GM12878 (cell line): ENCODE measurements at regions not wholly inside any gene's neighbourhood (a gene's known extent, or its start where the extent isn't known, plus 50 kb on each side); places are given as distances from the start of the nearest gene placed in this dataset.

Source experiments
- ATAC-seq: fragments of 200-7000 bp; cut with Tn5 transposase; 3 replicates; pipeline ENCODE4 v1.9.1; 2020; ENCODE audit warnings: mild to moderate bottlenecking, moderate library complexity
- BruUV-seq: library from RNA; stranded (reverse); fragments of 400-500 nt; replicated peaks from 2 replicates; lab custom pipeline; 2021; lab: Mats Ljungman, UMichigan
- CTCF ChIA-PET: fragments of 300-600 bp; sonication (Branson Sonifier 250); formaldehyde crosslinking; extraction: SDS; loops from one replicate; lab custom pipeline; 2021; ENCODE audit warnings: inconsistent platforms; lab: Yijun Ruan, JAX
- POLR2A ChIA-PET: fragments of 350-600 bp; formaldehyde crosslinking; extraction: SDS; loops from one replicate; lab custom pipeline; 2021; ENCODE audit warnings: inconsistent platforms; lab: Charles Lee
- RAD21 ChIA-PET: fragments of 300-600 bp; sonication (Branson Sonifier 250); formaldehyde crosslinking; loops from one replicate; lab custom pipeline; 2023; ENCODE audit warnings: antibody characterized with exemption; ENCODE audit not compliant: unreplicated experiment; lab: Charles Lee
- SMC1A ChIA-PET: fragments of 300-600 bp; sonication (Branson Sonifier 250); formaldehyde crosslinking; loops from one replicate; lab custom pipeline; 2023; ENCODE audit not compliant: unreplicated experiment, uncharacterized antibody; lab: Charles Lee
- DNase-seq: peaks from one replicate; pipeline ENCODE4 v3.0.0-alpha.2; 2011; ENCODE audit warnings: low read depth, low spot score
- FAIRE-seq: peaks from 3 replicates; lab custom pipeline; 2011; peaks lifted over from hg19 to GRCh38; lab: Jason Lieb, UNC
- H2AFZ ChIP-seq: 2 replicates; pipeline ENCODE4 v1.6.0; 2011; ENCODE audit warnings: low read depth, low read length, control low read depth; ENCODE audit not compliant: control insufficient read depth
- H3K27ac ChIP-seq: 2 replicates; pipeline ENCODE4 v1.5.1; 2011; ENCODE audit warnings: control low read depth; ENCODE audit not compliant: control insufficient read depth, insufficient read depth
- H3K27me3 ChIP-seq, 2 experiments: replicated peaks in 1 of 2; 2 replicates each; pipeline versions ENCODE4 v1.6.0 to v1.6.1; 2011; ENCODE audit warnings: low read length in 1 of 2; ENCODE audit not compliant: control insufficient read depth in 2 of 2, insufficient read depth in 2 of 2
- H3K36me3 ChIP-seq, 2 experiments: 2 replicates each; pipeline ENCODE4 v1.5.1; 2011; ENCODE audit warnings: low read length in 1 of 2; ENCODE audit not compliant: control insufficient read depth in 2 of 2, insufficient read depth in 2 of 2
- H3K4me1 ChIP-seq: 2 replicates; pipeline ENCODE4 v1.6.1; 2011; ENCODE audit warnings: mild to moderate bottlenecking, low read length, moderate library complexity, mixed read lengths; ENCODE audit not compliant: control insufficient read depth, insufficient read depth
- H3K4me2 ChIP-seq: 2 replicates; pipeline ENCODE4 v1.6.0; 2011; ENCODE audit warnings: control low read depth; ENCODE audit not compliant: control insufficient read depth, insufficient read depth
- H3K4me3 ChIP-seq: fragments of 200-600 bp; sonication (generic); 2 replicates; pipeline ENCODE4 v1.5.1; 2016
- H3K79me2 ChIP-seq: 2 replicates; pipeline ENCODE4 v1.6.0; 2011; ENCODE audit warnings: low read length; ENCODE audit not compliant: control insufficient read depth, insufficient read depth
- H3K9ac ChIP-seq: 2 replicates; pipeline ENCODE4 v1.8.0; 2011; ENCODE audit warnings: low read length, control low read depth, mixed read lengths; ENCODE audit not compliant: control insufficient read depth, insufficient read depth
- H3K9me3 ChIP-seq: replicated peaks from 3 replicates; pipeline ENCODE4 v1.5.1; 2011; ENCODE audit warnings: mild to moderate bottlenecking, low read length; ENCODE audit not compliant: control insufficient read depth, insufficient read depth
- H4K20me1 ChIP-seq: 2 replicates; pipeline ENCODE4 v1.6.0; 2011; ENCODE audit not compliant: control insufficient read depth, insufficient read depth
- ATF7 ChIP-seq: fragments of 450-650 bp; IDR thresholded peaks from 2 replicates; pipeline ENCODE4 v1.6.1; 2016; ENCODE audit warnings: low read depth, mild to moderate bottlenecking
- CBX3 ChIP-seq: fragments of 200-600 bp; sonication (generic); IDR thresholded peaks from 2 replicates; pipeline ENCODE4 v1.6.1; 2016; ENCODE audit warnings: low read depth, borderline replicate concordance
- CREB1 ChIP-seq: IDR thresholded peaks from 2 replicates; pipeline ENCODE4 v1.6.1; 2012; ENCODE audit warnings: low read depth, mild to moderate bottlenecking, inconsistent platforms
- ETV6 ChIP-seq, 2 experiments: fragments of 450-650 bp in 1 of 2; IDR thresholded peaks in 1 of 2; conservative IDR thresholded peaks in 1 of 2; 2 replicates each; pipeline ENCODE4 v1.6.1; 2014; ENCODE audit warnings: antibody characterized with exemption in 1 of 2, borderline replicate concordance in 1 of 2, low read depth in 1 of 2, mild to moderate bottlenecking in 1 of 2, moderate library complexity in 1 of 2
- FOS ChIP-seq: IDR thresholded peaks from 3 replicates; pipeline ENCODE4 v1.6.1; 2011; ENCODE audit warnings: borderline replicate concordance; ENCODE audit not compliant: insufficient read length; ENCODE audit errors: extremely low read depth
- GATAD2B ChIP-seq: fragments of 450-650 bp; conservative IDR thresholded peaks from 2 replicates; pipeline ENCODE4 v1.6.1; 2017; ENCODE audit warnings: low read depth, mild to moderate bottlenecking, moderate library complexity
- KDM1A ChIP-seq: fragments of 200-600 bp; sonication (generic); IDR thresholded peaks from 2 replicates; pipeline ENCODE4 v1.6.1; 2016; ENCODE audit warnings: borderline replicate concordance
- KLF5 ChIP-seq: fragments of 450-650 bp; IDR thresholded peaks from 2 replicates; pipeline ENCODE4 v1.6.1; 2014; ENCODE audit warnings: mild to moderate bottlenecking; ENCODE audit not compliant: partially characterized antibody
- MTA2 ChIP-seq: fragments of 450-650 bp; IDR thresholded peaks from 2 replicates; pipeline ENCODE4 v1.6.1; 2016; ENCODE audit warnings: low read depth, mild to moderate bottlenecking, moderate library complexity
- NR2C1 ChIP-seq: fragments of 450-650 bp; IDR thresholded peaks from 2 replicates; pipeline ENCODE4 v1.6.1; 2017; ENCODE audit warnings: antibody characterized with exemption, mild to moderate bottlenecking, moderate library complexity
- PAX8 ChIP-seq: fragments of 450-650 bp; IDR thresholded peaks from 2 replicates; pipeline ENCODE4 v1.6.1; 2017; ENCODE audit warnings: mild to moderate bottlenecking, moderate library complexity
- RCOR1 ChIP-seq: conservative IDR thresholded peaks from 2 replicates; pipeline ENCODE4 v1.6.1; 2012; ENCODE audit warnings: low read depth, low read length, improper control_type of control experiment
- SPI1 ChIP-seq: IDR thresholded peaks from 2 replicates; pipeline ENCODE4 v1.6.1; 2011; ENCODE audit warnings: low read depth, mild to moderate bottlenecking, low read length, moderate library complexity, borderline replicate concordance; ENCODE audit not compliant: insufficient read depth
- YBX1 ChIP-seq: fragments of 450-650 bp; IDR thresholded peaks from 2 replicates; pipeline ENCODE4 v1.6.1; 2016; ENCODE audit warnings: antibody characterized with exemption
- ZSCAN29 ChIP-seq: fragments of 450-650 bp; IDR thresholded peaks from 2 replicates; pipeline ENCODE4 v1.6.1; 2017; ENCODE audit warnings: mild to moderate bottlenecking, moderate library complexity
- ZZZ3 ChIP-seq: IDR thresholded peaks from 2 replicates; pipeline ENCODE4 v1.6.1; 2011; ENCODE audit warnings: low read depth; ENCODE audit not compliant: control insufficient read depth, insufficient read length
- WGBS: methylation state at CpG from one replicate; pipeline ENCODE4 v1.1.6; 2016; ENCODE audit warnings: low lambda C conversion rate; ENCODE audit not compliant: insufficient replicate concordance, insufficient coverage; ENCODE audit errors: missing lambda C conversion rate; 5-methylcytosine and 5-hydroxymethylcytosine counted together
- in situ Hi-C: fragments of 300-500 bp; cut with MboI; formaldehyde crosslinking; loops from 9 replicates; pipeline ENCODE4 v1.14.3; 2018; ENCODE audit warnings: mixed read lengths
- intact Hi-C: fragments of 100-400 bp; cut with micrococcal nuclease; formaldehyde crosslinking; loops from one replicate; pipeline ENCODE4 v1.14.2; 2022; ENCODE audit not compliant: unreplicated experiment
- TF ChIP-seq, protein P1 (sequence below): fragments of 450-650 bp; IDR thresholded peaks from 2 replicates; pipeline ENCODE4 v1.6.1; 2017; ENCODE audit warnings: borderline replicate concordance
- TF ChIP-seq, protein P2 (sequence below), 3 experiments: IDR thresholded peaks in 2 of 3; conservative IDR thresholded peaks in 1 of 3; 2 replicates each; pipeline ENCODE4 v1.5.1; 2011; ENCODE audit warnings: low read depth in 3 of 3, low read length in 3 of 3, mild to moderate bottlenecking in 3 of 3, control low read depth in 2 of 3, moderate library complexity in 2 of 3, inconsistent platforms in 1 of 3, mixed read lengths in 1 of 3; ENCODE audit not compliant: control insufficient read depth in 2 of 3, insufficient read depth in 1 of 3; ENCODE audit errors: extremely low read depth in 1 of 3

GRCh38 chr14:100962494-100962893, 59.0 kb upstream of the RTL1 start:
- Histone ChIP-seq H3K9me3 (no peaks in the 10 kb centered on the region), H3K4me3 (no peak overlapping the region), H3K4me2 (no peak overlapping the region), H3K27ac (no peak overlapping the region)
- RAD21 ChIA-PET: no interaction called here
- TF ChIP-seq PAX8 (no peak), NR2C1 (no peak), YBX1 (no peak), GATAD2B (no peak)
- TF ChIP-seq, protein P1, sequence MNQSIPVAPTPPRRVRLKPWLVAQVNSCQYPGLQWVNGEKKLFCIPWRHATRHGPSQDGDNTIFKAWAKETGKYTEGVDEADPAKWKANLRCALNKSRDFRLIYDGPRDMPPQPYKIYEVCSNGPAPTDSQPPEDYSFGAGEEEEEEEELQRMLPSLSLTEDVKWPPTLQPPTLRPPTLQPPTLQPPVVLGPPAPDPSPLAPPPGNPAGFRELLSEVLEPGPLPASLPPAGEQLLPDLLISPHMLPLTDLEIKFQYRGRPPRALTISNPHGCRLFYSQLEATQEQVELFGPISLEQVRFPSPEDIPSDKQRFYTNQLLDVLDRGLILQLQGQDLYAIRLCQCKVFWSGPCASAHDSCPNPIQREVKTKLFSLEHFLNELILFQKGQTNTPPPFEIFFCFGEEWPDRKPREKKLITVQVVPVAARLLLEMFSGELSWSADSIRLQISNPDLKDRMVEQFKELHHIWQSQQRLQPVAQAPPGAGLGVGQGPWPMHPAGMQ: no peak
- TF ChIP-seq, all 136 proteins: peak for 0
- no peaks in the 10 kb centered on the region for H4K20me1 ChIP-seq
- H3K36me3 ChIP-seq: no peaks in the 10 kb centered on the region
- no peaks in the 10 kb centered on the region for H3K27me3 ChIP-seq
- H3K79me2 ChIP-seq: no peaks in the 10 kb centered on the region
- DNase-seq (no peak), ATAC-seq (no peak), FAIRE-seq (no peak)
- intact Hi-C loops: no loop called here
- no peak overlapping the region for H3K9ac ChIP-seq
- ChIA-PET SMC1A (no interaction called here), POLR2A (no interaction called here), CTCF (no interaction called here)
- in situ Hi-C loops: no loop called here
- no peaks in the 10 kb centered on the region for H3K4me1 ChIP-seq
- 0% methylated on average over 1 of the region's 1 CpG for WGBS
- BruUV-seq: no TSS peak
- no peak overlapping the region for H2AFZ ChIP-seq

DNA sequence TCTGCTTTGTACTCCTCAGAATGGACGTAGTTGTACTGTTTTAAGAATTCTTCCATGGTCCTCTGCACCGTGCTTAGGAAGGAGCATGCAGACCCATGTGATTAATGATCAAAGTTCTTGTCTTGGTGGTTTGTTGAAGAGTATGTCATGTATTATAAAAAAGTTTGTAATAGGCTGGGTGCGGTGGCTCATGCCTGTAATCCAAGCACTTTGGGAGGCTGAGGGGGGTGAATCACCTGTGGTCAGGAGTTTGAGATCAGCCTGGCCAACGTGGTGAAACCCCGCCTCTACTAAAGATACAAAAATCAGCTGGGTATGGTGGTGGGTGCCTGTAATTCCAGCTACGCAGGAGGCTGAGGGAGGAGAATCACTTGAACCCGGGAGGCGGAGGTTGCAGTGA, 61.8 kb upstream of the RTL1 start:
- Histone ChIP-seq H3K4me2 (no peak overlapping the region), H3K36me3 (no peaks in the 10 kb centered on the region), H3K79me2 (no peaks in the 10 kb centered on the region)
- TF ChIP-seq CREB1: no peak
- no peak for TF ChIP-seq ATF7
- no peak for TF ChIP-seq KLF5
- TF ChIP-seq, protein P2, sequence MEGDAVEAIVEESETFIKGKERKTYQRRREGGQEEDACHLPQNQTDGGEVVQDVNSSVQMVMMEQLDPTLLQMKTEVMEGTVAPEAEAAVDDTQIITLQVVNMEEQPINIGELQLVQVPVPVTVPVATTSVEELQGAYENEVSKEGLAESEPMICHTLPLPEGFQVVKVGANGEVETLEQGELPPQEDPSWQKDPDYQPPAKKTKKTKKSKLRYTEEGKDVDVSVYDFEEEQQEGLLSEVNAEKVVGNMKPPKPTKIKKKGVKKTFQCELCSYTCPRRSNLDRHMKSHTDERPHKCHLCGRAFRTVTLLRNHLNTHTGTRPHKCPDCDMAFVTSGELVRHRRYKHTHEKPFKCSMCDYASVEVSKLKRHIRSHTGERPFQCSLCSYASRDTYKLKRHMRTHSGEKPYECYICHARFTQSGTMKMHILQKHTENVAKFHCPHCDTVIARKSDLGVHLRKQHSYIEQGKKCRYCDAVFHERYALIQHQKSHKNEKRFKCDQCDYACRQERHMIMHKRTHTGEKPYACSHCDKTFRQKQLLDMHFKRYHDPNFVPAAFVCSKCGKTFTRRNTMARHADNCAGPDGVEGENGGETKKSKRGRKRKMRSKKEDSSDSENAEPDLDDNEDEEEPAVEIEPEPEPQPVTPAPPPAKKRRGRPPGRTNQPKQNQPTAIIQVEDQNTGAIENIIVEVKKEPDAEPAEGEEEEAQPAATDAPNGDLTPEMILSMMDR (IDR thresholded peaks at IDR 0.05 in 2 of 3, conservative IDR thresholded peaks at IDR 0.05 in 1 of 3; ENCODE audit: control insufficient read depth in 2 of 3, extremely low read depth in 1 of 3, insufficient read depth in 1 of 3, low read depth in 3 of 3, low read length in 3 of 3): no peak
- TF ChIP-seq ZSCAN29: no peak
- TF ChIP-seq FOS: no peak
- TF ChIP-seq CBX3: no peak
- TF ChIP-seq ETV6 (conservative IDR thresholded peaks at IDR 0.05 in 1 of 2, IDR thresholded peaks at IDR 0.05 in 1 of 2; ENCODE audit: borderline replicate concordance in 1 of 2, low read depth in 1 of 2): no peak
- no peak for TF ChIP-seq RCOR1
- no peak for TF ChIP-seq MTA2
- TF ChIP-seq ZZZ3: no peak
- no peak for TF ChIP-seq SPI1
- TF ChIP-seq KDM1A: no peak
- TF ChIP-seq, all 136 proteins: peak for 0
- 30% methylated on average over 8 of the region's 8 CpGs for WGBS
- ChIA-PET POLR2A (no interaction called here), SMC1A (no interaction called here), RAD21 (no interaction called here), CTCF (no interaction called here)
- ATAC-seq: no peak
- no peaks in the 10 kb centered on the region for H4K20me1 ChIP-seq
- no peak overlapping the region for H2AFZ ChIP-seq
- intact Hi-C loops (no loop called here), in situ Hi-C loops (no loop called here)
- no peak overlapping the region for H3K27ac ChIP-seq
- H3K9me3 ChIP-seq: no peaks in the 10 kb centered on the region
- no peak overlapping the region for H3K9ac ChIP-seq
- DNase-seq: no peak
- no peak overlapping the region for H3K4me3 ChIP-seq
- no peaks in the 10 kb centered on the region for H3K4me1 ChIP-seq
- no peaks in the 10 kb centered on the region for H3K27me3 ChIP-seq
- no TSS peak for BruUV-seq
- no peak for FAIRE-seq
